WERI-Rb-1 (cell line): ENCODE measurements at regions not wholly inside any gene's neighbourhood (a gene's known extent, or its start where the extent isn't known, plus 50 kb on each side); places are given as distances from the start of the nearest gene placed in this dataset.

Experiments
- DNase-seq: peaks from one replicate; pipeline ENCODE4 v3.0.0-alpha.2; 2020
- H3K27ac ChIP-seq: fragments of 250-450 bp; sonication (Bioruptor Pico); 2 replicates; pipeline ENCODE4 v1.5.1; 2020; ENCODE audit warnings: mild to moderate bottlenecking, moderate library complexity
- H3K27me3 ChIP-seq: fragments of 250-450 bp; sonication (Bioruptor Pico); 2 replicates; pipeline ENCODE4 v1.5.1; 2021; ENCODE audit warnings: mild to moderate bottlenecking, low read depth, moderate library complexity; ENCODE audit not compliant: insufficient read depth, severe bottlenecking
- H3K36me3 ChIP-seq: fragments of 250-450 bp; sonication (Bioruptor Pico); 2 replicates; pipeline ENCODE4 v1.5.1; 2020; ENCODE audit warnings: mild to moderate bottlenecking, moderate library complexity
- H3K4me3 ChIP-seq: 2 replicates; pipeline ENCODE4 v1.5.1; 2011; ENCODE audit warnings: low read depth, mild to moderate bottlenecking, control low read depth, low read length
- H3K9me3 ChIP-seq: fragments of 250-450 bp; sonication (Bioruptor Pico); 2 replicates; pipeline ENCODE4 v1.5.1; 2021; ENCODE audit warnings: mild to moderate bottlenecking, moderate library complexity; ENCODE audit not compliant: severe bottlenecking
- CTCF ChIP-seq: IDR thresholded peaks from 2 replicates; pipeline ENCODE4 v1.5.1; 2011; ENCODE audit warnings: low read depth, mild to moderate bottlenecking, control low read depth, inconsistent platforms, low read length

GRCh38 chrX:96407981-96408380 is 276.7 kb upstream of the DIAPH2 start:
- TF ChIP-seq CTCF: no peak
- H3K9me3 ChIP-seq: no peaks in the 10 kb centered on the region
- no peak for DNase-seq
- H3K27me3 ChIP-seq: peaks cover 60% of the 10 kb centered on the region
- H3K4me3 ChIP-seq: no peak overlapping the region
- no peaks in the 10 kb centered on the region for H3K36me3 ChIP-seq
- no peak overlapping the region for H3K27ac ChIP-seq

DNA sequence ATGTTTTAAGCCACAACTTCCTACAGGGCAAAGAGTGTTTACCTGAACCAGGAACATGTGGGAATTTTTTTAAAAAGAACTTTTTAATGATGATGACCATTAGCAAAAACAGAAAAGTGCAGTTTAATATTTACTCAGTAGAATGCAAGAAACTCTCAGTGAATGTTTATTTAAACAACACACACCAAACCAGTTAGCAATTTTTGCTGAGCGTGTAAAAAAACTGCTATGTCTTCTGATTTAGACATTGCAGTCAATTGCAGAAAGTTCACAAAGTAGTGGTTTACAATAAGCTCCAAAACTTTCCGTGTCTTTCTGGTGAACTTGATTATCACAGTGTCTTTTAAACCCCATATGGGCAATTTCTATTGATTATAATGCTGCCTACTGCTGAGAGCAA is 273.7 kb upstream of the DIAPH2 start:
- no peak overlapping the region for H3K4me3 ChIP-seq
- H3K27me3 ChIP-seq: peaks cover 72% of the 10 kb centered on the region
- no peaks in the 10 kb centered on the region for H3K9me3 ChIP-seq
- no peak for DNase-seq
- TF ChIP-seq CTCF: no peak
- no peak overlapping the region for H3K27ac ChIP-seq
- no peaks in the 10 kb centered on the region for H3K36me3 ChIP-seq

- Histone ChIP-seq H3K27me3 (peaks cover 71% of the 10 kb centered on the region), H3K36me3 (no peaks in the 10 kb centered on the region), H3K27ac (no peak overlapping the region), H3K4me3 (no peak overlapping the region), H3K9me3 (no peaks in the 10 kb centered on the region)
- no peak for DNase-seq
- no peak for TF ChIP-seq CTCF
These were observed 266.9 kb upstream of the DIAPH2 start for GRCh38 chrX:96417695-96418094.

DNA sequence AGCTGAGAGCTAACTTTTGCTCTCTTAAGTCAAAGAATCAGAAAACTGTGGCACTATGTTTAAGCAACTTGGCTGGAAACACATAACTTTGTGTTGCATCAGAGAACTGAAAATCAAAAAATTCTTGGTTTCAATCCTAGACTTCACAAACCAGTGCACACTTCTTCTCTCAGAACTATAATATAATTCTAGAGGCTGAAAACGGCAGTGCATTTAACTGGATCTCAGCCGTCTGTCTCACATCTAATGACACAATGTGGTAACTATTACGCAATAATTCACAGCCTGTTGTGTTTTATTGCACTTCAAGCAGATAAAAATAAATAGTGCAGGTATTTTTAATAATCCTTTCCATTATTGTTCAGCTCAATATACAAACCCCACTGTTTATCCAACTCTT is 260.6 kb upstream of the DIAPH2 start:
- no peaks in the 10 kb centered on the region for H3K36me3 ChIP-seq
- no peak overlapping the region for H3K27ac ChIP-seq
- no peaks in the 10 kb centered on the region for H3K9me3 ChIP-seq
- no peak for TF ChIP-seq CTCF
- H3K27me3 ChIP-seq: peaks cover 36% of the 10 kb centered on the region
- no peak overlapping the region for H3K4me3 ChIP-seq
- no peak for DNase-seq

- no peak overlapping the region for H3K27ac ChIP-seq
- H3K27me3 ChIP-seq: peaks cover 42% of the 10 kb centered on the region
- H3K4me3 ChIP-seq: no peak overlapping the region
- no peaks in the 10 kb centered on the region for H3K36me3 ChIP-seq
- no peaks in the 10 kb centered on the region for H3K9me3 ChIP-seq
- TF ChIP-seq CTCF: no peak
- no peak for DNase-seq
These were observed 259.4 kb upstream of the DIAPH2 start for GRCh38 chrX:96425200-96425599.

GRCh38 chrX:96430756-96431455 is 253.7 kb upstream of the DIAPH2 start:
- Histone ChIP-seq H3K4me3 (no peak overlapping the region), H3K27ac (no peak overlapping the region), H3K36me3 (no peaks in the 10 kb centered on the region), H3K9me3 (no peaks in the 10 kb centered on the region), H3K27me3 (peaks cover 37% of the 10 kb centered on the region)
- DNase-seq: no peak
- TF ChIP-seq CTCF: no peak
